ENCODE measurements at regions not wholly inside any gene's neighbourhood (a gene's known extent, or its start where the extent isn't known, plus 50 kb on each side); places are given as distances from the start of the nearest gene placed in this dataset.

DNA sequence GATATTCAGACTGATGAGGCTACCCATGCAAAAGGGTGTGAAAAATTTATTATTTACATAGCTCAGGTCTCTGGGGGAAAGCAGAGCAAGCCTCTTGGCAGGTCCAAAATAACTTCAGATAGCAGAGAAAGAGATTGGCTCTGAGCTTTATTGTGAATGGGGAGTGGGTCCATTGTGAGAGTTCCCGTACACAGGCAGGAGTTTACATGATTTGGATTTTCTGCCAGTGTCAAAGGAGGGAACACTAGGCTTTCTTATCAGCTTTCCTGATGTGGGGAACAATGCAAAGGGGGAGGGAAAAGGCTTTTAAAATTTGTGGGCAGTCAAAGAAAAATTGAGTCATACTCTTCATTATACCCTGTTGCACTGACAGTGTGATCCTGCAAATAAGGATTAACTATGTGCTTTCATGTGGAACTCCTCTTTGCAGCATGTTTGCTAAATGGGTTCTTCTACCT, 615.0 kb upstream of the RIOK2 start:
- no peak for TF ChIP-seq POLR2A (IDR thresholded peaks at IDR 0.05)
- TF ChIP-seq, protein P1, sequence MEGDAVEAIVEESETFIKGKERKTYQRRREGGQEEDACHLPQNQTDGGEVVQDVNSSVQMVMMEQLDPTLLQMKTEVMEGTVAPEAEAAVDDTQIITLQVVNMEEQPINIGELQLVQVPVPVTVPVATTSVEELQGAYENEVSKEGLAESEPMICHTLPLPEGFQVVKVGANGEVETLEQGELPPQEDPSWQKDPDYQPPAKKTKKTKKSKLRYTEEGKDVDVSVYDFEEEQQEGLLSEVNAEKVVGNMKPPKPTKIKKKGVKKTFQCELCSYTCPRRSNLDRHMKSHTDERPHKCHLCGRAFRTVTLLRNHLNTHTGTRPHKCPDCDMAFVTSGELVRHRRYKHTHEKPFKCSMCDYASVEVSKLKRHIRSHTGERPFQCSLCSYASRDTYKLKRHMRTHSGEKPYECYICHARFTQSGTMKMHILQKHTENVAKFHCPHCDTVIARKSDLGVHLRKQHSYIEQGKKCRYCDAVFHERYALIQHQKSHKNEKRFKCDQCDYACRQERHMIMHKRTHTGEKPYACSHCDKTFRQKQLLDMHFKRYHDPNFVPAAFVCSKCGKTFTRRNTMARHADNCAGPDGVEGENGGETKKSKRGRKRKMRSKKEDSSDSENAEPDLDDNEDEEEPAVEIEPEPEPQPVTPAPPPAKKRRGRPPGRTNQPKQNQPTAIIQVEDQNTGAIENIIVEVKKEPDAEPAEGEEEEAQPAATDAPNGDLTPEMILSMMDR (IDR thresholded peaks at IDR 0.05): no peak
- Histone ChIP-seq H3K9me3 (no peaks in the 10 kb centered on the region), H3K4me1 (no peaks in the 10 kb centered on the region), H3K27me3 (no peaks in the 10 kb centered on the region), H3K36me3 (no peaks in the 10 kb centered on the region), H3K27ac (no peak overlapping the region), H3K4me3 (replicated peaks in 1 of 3) (no peak overlapping the region)
- no peak for DNase-seq
- WGBS, 2 donors: 33 to 39% methylated on average over 1 of the region's 1 CpG
- intact Hi-C loops (cut with DNase I): no loop called here

DNA sequence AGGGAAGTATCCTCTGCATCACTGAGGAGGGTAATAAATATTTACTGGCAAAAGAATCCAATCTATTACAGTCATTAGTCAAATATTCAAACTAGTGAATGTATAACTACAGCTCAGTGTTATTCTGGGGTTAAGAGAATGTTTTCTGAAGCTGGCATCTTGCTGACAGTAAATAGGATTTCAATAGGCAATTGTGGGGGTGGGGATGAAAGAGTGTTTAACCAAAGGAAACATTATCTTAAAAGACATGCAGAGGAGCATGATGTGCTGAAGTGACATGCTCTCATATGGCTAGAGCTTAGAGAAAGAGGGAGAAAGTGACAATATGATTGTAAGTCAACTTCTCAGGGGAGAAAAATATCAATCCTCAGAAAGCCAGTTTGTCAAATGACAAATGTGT, 618.4 kb upstream of the RIOK2 start:
- H3K9me3 ChIP-seq: no peaks in the 10 kb centered on the region
- TF ChIP-seq, protein P1 (IDR thresholded peaks at IDR 0.05): no peak
- no peak for TF ChIP-seq POLR2A (IDR thresholded peaks at IDR 0.05)
- no peaks in the 10 kb centered on the region for H3K4me1 ChIP-seq
- no peak for DNase-seq
- H3K36me3 ChIP-seq: no peaks in the 10 kb centered on the region
- intact Hi-C loops (cut with DNase I): no loop called here
- H3K4me3 ChIP-seq (replicated peaks in 1 of 3): no peak overlapping the region
- no peaks in the 10 kb centered on the region for H3K27me3 ChIP-seq
- no peak overlapping the region for H3K27ac ChIP-seq

DNA sequence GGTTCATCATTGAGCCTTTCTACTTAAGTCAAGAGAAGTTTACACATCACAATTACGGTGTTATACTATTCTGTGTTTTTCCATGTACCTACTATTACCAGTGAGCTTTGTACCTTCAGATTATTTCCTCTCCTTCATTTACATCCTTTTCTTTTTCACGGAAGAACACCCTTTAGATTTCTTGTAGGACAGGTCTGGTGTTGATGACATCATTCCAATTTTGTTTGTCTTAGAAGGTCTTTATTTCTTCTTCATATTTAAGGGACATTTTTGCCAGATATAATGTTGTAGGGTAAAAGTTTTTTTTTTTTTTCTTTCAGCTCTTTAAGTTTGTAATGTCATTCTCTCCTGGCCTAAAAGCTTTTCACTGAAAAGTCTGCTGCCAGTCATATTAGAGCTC, 637.1 kb upstream of the RIOK2 start:
- H3K27me3 ChIP-seq: no peaks in the 10 kb centered on the region
- no peaks in the 10 kb centered on the region for H3K4me1 ChIP-seq
- H3K27ac ChIP-seq: no peak overlapping the region
- no peak for DNase-seq
- TF ChIP-seq, protein P1 (IDR thresholded peaks at IDR 0.05): no peak
- no peak for TF ChIP-seq POLR2A (IDR thresholded peaks at IDR 0.05)
- H3K36me3 ChIP-seq: no peaks in the 10 kb centered on the region
- WGBS, 2 donors: 67 to 90% methylated on average over 2 of the region's 2 CpGs
- H3K4me3 ChIP-seq (replicated peaks in 1 of 3): no peak overlapping the region
- no peaks in the 10 kb centered on the region for H3K9me3 ChIP-seq
- intact Hi-C loops (cut with DNase I): no loop called here

DNA sequence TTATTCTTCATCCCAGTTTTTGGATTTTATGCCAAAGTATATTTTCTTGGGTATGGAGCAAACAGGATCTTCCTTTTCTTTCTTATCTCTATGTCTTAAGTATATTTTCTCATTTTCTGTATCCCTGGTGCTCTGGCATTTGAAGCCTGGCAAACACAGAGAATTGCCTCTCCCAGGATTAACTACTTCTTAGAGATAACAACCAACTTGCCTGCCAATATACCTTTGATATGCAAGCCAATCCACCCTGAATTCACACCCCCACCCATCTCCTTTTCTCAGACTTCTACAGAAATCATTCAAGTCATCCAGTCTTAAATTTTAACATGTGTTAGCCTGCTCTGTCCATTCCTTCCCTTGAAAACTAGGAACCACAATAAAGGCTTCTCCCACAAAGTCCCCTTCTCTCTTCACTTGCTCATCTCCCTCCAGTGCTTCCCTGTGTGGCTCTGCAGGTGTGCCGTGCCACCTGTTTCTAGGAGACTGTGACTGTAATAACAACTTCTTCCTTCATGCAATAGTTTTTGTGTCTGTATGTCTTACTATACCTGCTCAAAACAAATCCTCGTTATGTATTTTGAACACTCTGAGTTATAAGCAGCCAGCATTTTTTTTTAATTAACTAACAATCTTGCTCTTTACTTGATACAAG, 649.7 kb upstream of the RIOK2 start:
- no peaks in the 10 kb centered on the region for H3K27me3 ChIP-seq
- no peak overlapping the region for H3K4me3 ChIP-seq (replicated peaks in 1 of 3)
- DNase-seq: no peak
- TF ChIP-seq, protein P1 (IDR thresholded peaks at IDR 0.05): no peak
- TF ChIP-seq POLR2A (IDR thresholded peaks at IDR 0.05): no peak
- H3K9me3 ChIP-seq: no peaks in the 10 kb centered on the region
- no peak overlapping the region for H3K27ac ChIP-seq
- no peaks in the 10 kb centered on the region for H3K36me3 ChIP-seq
- WGBS, 2 donors: 36 to 69% methylated on average over 2 of the region's 2 CpGs
- no peaks in the 10 kb centered on the region for H3K4me1 ChIP-seq
- intact Hi-C loops (cut with DNase I): no loop called here

DNA sequence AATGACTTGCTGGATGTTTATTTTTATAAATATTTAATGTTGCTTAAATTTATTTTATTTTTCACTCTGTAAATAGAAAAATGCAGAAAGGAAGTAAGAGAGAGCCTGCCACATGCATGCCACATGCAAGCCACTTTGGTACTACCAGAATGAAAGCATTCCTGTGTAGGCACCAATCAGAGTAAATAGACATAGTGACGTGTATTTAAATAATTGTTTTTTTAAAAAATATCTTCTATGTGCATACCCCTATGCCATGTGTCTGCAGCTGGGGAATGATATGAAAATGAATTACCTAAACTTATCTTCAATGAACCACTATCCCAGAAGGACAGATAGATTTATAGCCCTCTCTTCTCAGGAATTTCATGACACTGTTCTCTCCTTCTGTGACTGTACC, 651.5 kb upstream of the RIOK2 start:
- H3K9me3 ChIP-seq: no peaks in the 10 kb centered on the region
- no peaks in the 10 kb centered on the region for H3K4me1 ChIP-seq
- no peaks in the 10 kb centered on the region for H3K36me3 ChIP-seq
- no peak for DNase-seq
- intact Hi-C loops (cut with DNase I): no loop called here
- H3K4me3 ChIP-seq (replicated peaks in 1 of 3): no peak overlapping the region
- no peak overlapping the region for H3K27ac ChIP-seq
- TF ChIP-seq, protein P1 (IDR thresholded peaks at IDR 0.05): no peak
- TF ChIP-seq POLR2A (IDR thresholded peaks at IDR 0.05): no peak
- no peaks in the 10 kb centered on the region for H3K27me3 ChIP-seq
- 81 to 83% methylated on average over 1 of the region's 1 CpG for WGBS, 2 donors
